MM.1S (cell line): ENCODE measurements at regions not wholly inside any gene's neighbourhood (a gene's known extent, or its start where the extent isn't known, plus 50 kb on each side); places are given as distances from the start of the nearest gene placed in this dataset.

Experiments used
- DNase-seq: peaks from one replicate; pipeline ENCODE4 v3.0.0-alpha.2; 2015
- H2AFZ ChIP-seq: fragments of 300-600 bp; sonication (generic); 2 replicates; pipeline ENCODE4 v1.6.0; 2016; ENCODE audit warnings: antibody characterized with exemption, low read length
- H3F3A ChIP-seq: fragments of 300-600 bp; sonication (generic); 2 replicates; pipeline ENCODE4 v1.6.1; 2016; ENCODE audit warnings: mild to moderate bottlenecking, antibody characterized with exemption, low read length, moderate library complexity, mixed read lengths; ENCODE audit not compliant: insufficient read depth
- H3K27ac ChIP-seq: fragments of 300-600 bp; sonication (generic); 2 replicates; pipeline ENCODE4 v1.5.1; 2016; ENCODE audit warnings: mild to moderate bottlenecking, low read length
- H3K27me3 ChIP-seq: fragments of 300-600 bp; sonication (generic); replicated peaks from 2 replicates; pipeline ENCODE4 v1.6.0; 2016; ENCODE audit warnings: low read length; ENCODE audit not compliant: insufficient read depth
- H3K36me3 ChIP-seq: fragments of 300-600 bp; sonication (generic); replicated peaks from 2 replicates; pipeline ENCODE4 v1.6.1; 2016; ENCODE audit warnings: mild to moderate bottlenecking, low read length, mixed read lengths; ENCODE audit not compliant: insufficient read depth
- H3K4me1 ChIP-seq: fragments of 300-600 bp; sonication (generic); 2 replicates; pipeline ENCODE4 v1.6.1; 2016; ENCODE audit warnings: low read length, mixed read lengths
- H3K4me2 ChIP-seq: fragments of 300-600 bp; sonication (generic); 2 replicates; pipeline ENCODE4 v1.6.0; 2016; ENCODE audit warnings: low read depth, low read length
- H3K4me3 ChIP-seq: fragments of 300-600 bp; sonication (generic); 2 replicates; pipeline ENCODE4 v1.5.1; 2016; ENCODE audit warnings: low read length, mixed read lengths
- H3K79me2 ChIP-seq: fragments of 300-600 bp; sonication (generic); 2 replicates; pipeline ENCODE4 v1.6.1; 2016; ENCODE audit warnings: mixed run types, low read length, mixed read lengths
- H3K9ac ChIP-seq: fragments of 300-600 bp; sonication (generic); 2 replicates; pipeline ENCODE4 v1.6.1; 2016; ENCODE audit warnings: low read length, mixed read lengths
- H3K9me2 ChIP-seq: fragments of 300-600 bp; sonication (generic); replicated peaks from 2 replicates; pipeline ENCODE4 v1.6.1; 2016; ENCODE audit warnings: mild to moderate bottlenecking, low read length, mixed read lengths; ENCODE audit not compliant: insufficient read depth
- H3K9me3 ChIP-seq: fragments of 300-600 bp; sonication (generic); replicated peaks from 2 replicates; pipeline ENCODE4 v1.6.1; 2016; ENCODE audit warnings: mild to moderate bottlenecking, low read length, mixed read lengths; ENCODE audit not compliant: insufficient read depth
- H4K20me1 ChIP-seq: fragments of 300-600 bp; sonication (generic); 2 replicates; pipeline ENCODE4 v1.6.1; 2016; ENCODE audit warnings: mild to moderate bottlenecking, low read length, moderate library complexity, mixed read lengths; ENCODE audit not compliant: insufficient read depth
- CTCF ChIP-seq: fragments of 300-600 bp; sonication (generic); IDR thresholded peaks from 2 replicates; pipeline ENCODE4 v1.5.1; 2016; ENCODE audit warnings: antibody characterized with exemption, low read length, mixed read lengths
- EZH2 ChIP-seq: fragments of 300-600 bp; sonication (generic); optimal IDR thresholded peaks from 2 replicates; pipeline ENCODE3; 2017; ENCODE audit warnings: low read depth, mild to moderate bottlenecking, antibody characterized with exemption, low read length, mixed read lengths
- EZH2phosphoT487 ChIP-seq: fragments of 300-600 bp; sonication (generic); IDR thresholded peaks from 2 replicates; pipeline ENCODE4 v1.6.1; 2018; ENCODE audit warnings: antibody characterized with exemption, low read length

- no peak for DNase-seq
- no peaks in the 10 kb centered on the region for H4K20me1 ChIP-seq
- no peak overlapping the region for H3K4me3 ChIP-seq
- H3K9me3 ChIP-seq: no peaks in the 10 kb centered on the region
- H3K27ac ChIP-seq: no peak overlapping the region
- no peaks in the 10 kb centered on the region for H3K79me2 ChIP-seq
- no peaks in the 10 kb centered on the region for H3K9me2 ChIP-seq
- H3K4me1 ChIP-seq: no peaks in the 10 kb centered on the region
- H3K27me3 ChIP-seq: no peaks in the 10 kb centered on the region
- H3K4me2 ChIP-seq: no peak overlapping the region
- H3K36me3 ChIP-seq: no peaks in the 10 kb centered on the region
- no peak overlapping the region for H3K9ac ChIP-seq
- H3F3A ChIP-seq: no peaks in the 10 kb centered on the region
- no peak for TF ChIP-seq EZH2
- TF ChIP-seq EZH2phosphoT487: no peak
- no peak for TF ChIP-seq CTCF
- no peak overlapping the region for H2AFZ ChIP-seq
Observed at GRCh38 chr14:25102788-25103187, 52.8 kb upstream of the STXBP6 start.

- Histone ChIP-seq H3K9me3 (no peaks in the 10 kb centered on the region), H3K79me2 (no peaks in the 10 kb centered on the region), H3F3A (no peaks in the 10 kb centered on the region), H3K36me3 (no peaks in the 10 kb centered on the region), H3K4me3 (no peak overlapping the region), H3K4me1 (no peaks in the 10 kb centered on the region), H3K27ac (no peak overlapping the region), H3K4me2 (no peak overlapping the region), H3K9ac (no peak overlapping the region), H3K9me2 (no peaks in the 10 kb centered on the region), H4K20me1 (no peaks in the 10 kb centered on the region), H2AFZ (no peak overlapping the region), H3K27me3 (no peaks in the 10 kb centered on the region)
- DNase-seq: no peak
- TF ChIP-seq CTCF: no peak
- no peak for TF ChIP-seq EZH2phosphoT487
- TF ChIP-seq EZH2: no peak
Observed at GRCh38 chr14:25101276-25101675, 51.3 kb upstream of the STXBP6 start.
